Mucosa of stomach (tissue), 1 donor: ENCODE measurements at regions not wholly inside any gene's neighbourhood (a gene's known extent, or its start where the extent isn't known, plus 50 kb on each side); places are given as distances from the start of the nearest gene placed in this dataset.
"Not testable (repeated sequence)": the region's sequence is repeated elsewhere in the genome, so short reads cannot be mapped to it uniquely, and the experiment has no call there.

Experiments used
- H3K27me3 ChIP-seq: one replicate; pipeline ENCODE4 v1.7.0; 2013; ENCODE audit warnings: mild to moderate bottlenecking, low read length; ENCODE audit not compliant: control insufficient read depth, insufficient read depth
- H3K36me3 ChIP-seq: one replicate; pipeline ENCODE4 v1.7.0; 2013; ENCODE audit warnings: low read length; ENCODE audit not compliant: control insufficient read depth, insufficient read depth
- H3K4me1 ChIP-seq: one replicate; pipeline ENCODE4 v1.7.0; 2013; ENCODE audit warnings: mild to moderate bottlenecking, low read length; ENCODE audit not compliant: control insufficient read depth, insufficient read depth
- H3K4me3 ChIP-seq: one replicate; pipeline ENCODE4 v1.7.0; 2013; ENCODE audit warnings: low read length
- H3K9ac ChIP-seq: one replicate; pipeline ENCODE4 v1.7.0; 2013; ENCODE audit warnings: mild to moderate bottlenecking, low read length, moderate library complexity
- H3K9me3 ChIP-seq: one replicate; pipeline ENCODE4 v1.7.0; 2013; ENCODE audit warnings: mild to moderate bottlenecking, low read length, moderate library complexity; ENCODE audit not compliant: control insufficient read depth
- donor health status: Pancreatic carcinoma.

- Histone ChIP-seq H3K36me3 (no peaks in the 10 kb centered on the region), H3K27me3 (no peaks in the 10 kb centered on the region), H3K9me3 (no peaks in the 10 kb centered on the region), H3K4me3 (no peak overlapping the region), H3K9ac (no peak overlapping the region), H3K4me1 (no peaks in the 10 kb centered on the region)
These were observed 117.6 kb downstream of the BCL2L11 start for GRCh38 chr2:111238296-111238695.

GRCh38 chr2:111239107-111239506 lies 118.4 kb downstream of the BCL2L11 start:
- no peak overlapping the region for H3K4me3 ChIP-seq
- H3K9me3 ChIP-seq = no peaks in the 10 kb centered on the region
- no peaks in the 10 kb centered on the region for H3K27me3 ChIP-seq
- no peaks in the 10 kb centered on the region for H3K4me1 ChIP-seq
- no peak overlapping the region for H3K9ac ChIP-seq
- H3K36me3 ChIP-seq = no peaks in the 10 kb centered on the region

GRCh38 chr2:111239581-111240249 lies 119.0 kb downstream of the BCL2L11 start:
- H3K27me3 ChIP-seq = no peaks in the 10 kb centered on the region
- H3K9me3 ChIP-seq = no peaks in the 10 kb centered on the region
- no peaks in the 10 kb centered on the region for H3K4me1 ChIP-seq
- no peak overlapping the region for H3K4me3 ChIP-seq
- H3K9ac ChIP-seq = no peak overlapping the region
- H3K36me3 ChIP-seq = no peaks in the 10 kb centered on the region

- no peak overlapping the region for H3K9ac ChIP-seq
- no peak overlapping the region for H3K4me3 ChIP-seq
- no peaks in the 10 kb centered on the region for H3K27me3 ChIP-seq
- H3K9me3 ChIP-seq = no peaks in the 10 kb centered on the region
- H3K36me3 ChIP-seq = no peaks in the 10 kb centered on the region
- no peaks in the 10 kb centered on the region for H3K4me1 ChIP-seq
These were observed 122.6 kb downstream of the BCL2L11 start for GRCh38 chr2:111243295-111243694.

GRCh38 chr2:111244864-111245263 lies 124.2 kb downstream of the BCL2L11 start:
- H3K4me1 ChIP-seq = no peaks in the 10 kb centered on the region
- no peak overlapping the region for H3K9ac ChIP-seq
- H3K36me3 ChIP-seq = no peaks in the 10 kb centered on the region
- no peak overlapping the region for H3K4me3 ChIP-seq
- H3K9me3 ChIP-seq = no peaks in the 10 kb centered on the region
- no peaks in the 10 kb centered on the region for H3K27me3 ChIP-seq

GRCh38 chr2:111246620-111247061 lies 125.9 kb downstream of the BCL2L11 start:
- no peaks in the 10 kb centered on the region for H3K4me1 ChIP-seq
- no peaks in the 10 kb centered on the region for H3K27me3 ChIP-seq
- no peaks in the 10 kb centered on the region for H3K36me3 ChIP-seq
- H3K9ac ChIP-seq = no peak overlapping the region
- no peak overlapping the region for H3K4me3 ChIP-seq
- H3K9me3 ChIP-seq = no peaks in the 10 kb centered on the region

GRCh38 chr2:111247491-111247890 lies 126.8 kb downstream of the BCL2L11 start:
- Histone ChIP-seq H3K36me3 (no peaks in the 10 kb centered on the region), H3K27me3 (no peaks in the 10 kb centered on the region), H3K9me3 (no peaks in the 10 kb centered on the region), H3K4me1 (no peaks in the 10 kb centered on the region), H3K9ac (no peak overlapping the region), H3K4me3 (no peak overlapping the region)

- H3K36me3 ChIP-seq = no peaks in the 10 kb centered on the region
- H3K4me3 ChIP-seq = no peak overlapping the region
- no peak overlapping the region for H3K9ac ChIP-seq
- H3K4me1 ChIP-seq = no peaks in the 10 kb centered on the region
- H3K9me3 ChIP-seq = no peaks in the 10 kb centered on the region
- no peaks in the 10 kb centered on the region for H3K27me3 ChIP-seq
These were observed 129.1 kb downstream of the BCL2L11 start for GRCh38 chr2:111249806-111250205.

GRCh38 chr2:111250448-111251030 lies 129.8 kb downstream of the BCL2L11 start:
- H3K9me3 ChIP-seq = no peaks in the 10 kb centered on the region
- H3K4me3 ChIP-seq = no peak overlapping the region
- no peaks in the 10 kb centered on the region for H3K36me3 ChIP-seq
- no peaks in the 10 kb centered on the region for H3K4me1 ChIP-seq
- no peaks in the 10 kb centered on the region for H3K27me3 ChIP-seq
- no peak overlapping the region for H3K9ac ChIP-seq

- H3K9me3 ChIP-seq = no peaks in the 10 kb centered on the region
- no peaks in the 10 kb centered on the region for H3K27me3 ChIP-seq
- H3K36me3 ChIP-seq = no peaks in the 10 kb centered on the region
- H3K4me1 ChIP-seq = no peaks in the 10 kb centered on the region
- H3K4me3 ChIP-seq = no peak overlapping the region
- no peak overlapping the region for H3K9ac ChIP-seq
These were observed 131.0 kb downstream of the BCL2L11 start for GRCh38 chr2:111251711-111252110.

GRCh38 chr2:111252436-111252835 lies 131.7 kb downstream of the BCL2L11 start:
- H3K27me3 ChIP-seq = no peaks in the 10 kb centered on the region
- no peaks in the 10 kb centered on the region for H3K36me3 ChIP-seq
- no peaks in the 10 kb centered on the region for H3K4me1 ChIP-seq
- no peak overlapping the region for H3K9ac ChIP-seq
- H3K9me3 ChIP-seq = no peaks in the 10 kb centered on the region
- no peak overlapping the region for H3K4me3 ChIP-seq

- H3K9ac ChIP-seq, H3K36me3 ChIP-seq, H3K27me3 ChIP-seq, H3K4me1 ChIP-seq, H3K4me3 ChIP-seq, H3K9me3 ChIP-seq: not testable (repeated sequence)
These were observed 134.2 kb downstream of the BCL2L11 start for GRCh38 chr2:111254916-111255315.

GRCh38 chr2:111256628-111257027 lies 135.9 kb downstream of the BCL2L11 start:
- H3K4me1 ChIP-seq, H3K27me3 ChIP-seq, H3K9me3 ChIP-seq, H3K4me3 ChIP-seq, H3K9ac ChIP-seq, H3K36me3 ChIP-seq: not testable (repeated sequence)
